ENCODE measurements at regions not wholly inside any gene's neighbourhood (a gene's known extent, or its start where the extent isn't known, plus 50 kb on each side); places are given as distances from the start of the nearest gene placed in this dataset.

- H3K9me1 ChIP-seq (replicated peaks; ENCODE audit: control insufficient read depth, extremely low read depth, insufficient read depth, low read length): no peaks in the 10 kb centered on the region
- H3K9me3 ChIP-seq (replicated peaks; ENCODE audit: control insufficient read depth, insufficient read depth, low read length): no peaks in the 10 kb centered on the region
- H3K9ac ChIP-seq (replicated peaks; ENCODE audit: extremely low read depth, insufficient read depth, low read length): peak overlapping the region; percentile 71
- ChIA-PET CTCF (interaction anchor here (1.7 to 5.0 kb wide), 7 partner anchors 9 to 119 kb away, joined by 4 to 90 read pairs (median 15); no protein-coding TSS in a partner anchor), POLR2A (interaction anchor here (0.6 to 2.3 kb wide), 4 partner anchors 8 to 257 kb away, joined by 3 to 12 read pairs (median 6); no protein-coding TSS in a partner anchor)
- H2AFZ ChIP-seq (ENCODE audit: low read depth, low read length): peak overlapping the region; percentile 7
- no peaks in the 10 kb centered on the region for H3K79me2 ChIP-seq (ENCODE audit: control insufficient read depth, insufficient read depth, low read length)
- BruUV-seq (replicated peaks): no TSS peak
- TF ChIP-seq MYC (IDR thresholded peaks at IDR 0.05; ENCODE audit: low read depth, low read length) (no peak), MAX (IDR thresholded peaks at IDR 0.05; ENCODE audit: insufficient read depth, insufficient read length) (no peak), POLR2AphosphoS5 (IDR thresholded peaks at IDR 0.05; ENCODE audit: insufficient read depth, low read depth, low read length) (no peak), FOS (IDR thresholded peaks at IDR 0.05; ENCODE audit: borderline replicate concordance, insufficient read depth, low read length) (no peak), CTCF (IDR thresholded peaks at IDR 0.05; ENCODE audit: extremely low read depth in 1 of 2, insufficient read depth in 1 of 2, low read depth in 1 of 2, low read length in 2 of 2) (no peak), JUN (IDR thresholded peaks at IDR 0.05; ENCODE audit: borderline replicate concordance, insufficient read depth, insufficient read length, low read depth) (no peak), GATA2 (IDR thresholded peaks at IDR 0.05; ENCODE audit: insufficient read depth, insufficient read length, low read depth, low read length) (no peak), EZH2 (IDR thresholded peaks at IDR 0.05; ENCODE audit: borderline replicate concordance, low read depth, low read length, severe bottlenecking) (no peak), POLR2A (IDR thresholded peaks at IDR 0.05; ENCODE audit: low read depth, low read length) (no peak)
- no peaks in the 10 kb centered on the region for H3K27me3 ChIP-seq (ENCODE audit: control insufficient read depth in 2 of 2, insufficient read depth in 2 of 2, low read length in 2 of 2)
- H3K4me1 ChIP-seq (ENCODE audit: control insufficient read depth, extremely low read depth, insufficient read depth, low read length): peaks cover 55% of the 10 kb centered on the region
- no peak for DNase-seq (ENCODE audit: low read depth, low spot score)
- no peak overlapping the region for H3K4me3 ChIP-seq (replicated peaks in 1 of 3; ENCODE audit: insufficient read depth in 1 of 3, low read depth in 1 of 3, low read length in 3 of 3)
- no peaks in the 10 kb centered on the region for H3K36me3 ChIP-seq (ENCODE audit: control insufficient read depth in 2 of 2, extremely low read depth in 1 of 2, insufficient read depth in 2 of 2, low read length in 2 of 2)
- H4K20me1 ChIP-seq (replicated peaks; ENCODE audit: control insufficient read depth, extremely low read depth, insufficient read depth, low read length): no peaks in the 10 kb centered on the region
- H3K27ac ChIP-seq (ENCODE audit: insufficient read depth, low read depth, low read length): peak overlapping the region; percentile 94
- intact Hi-C loops (cut with micrococcal nuclease) (no loop called here), dilution Hi-C loops (cut with MboI; ENCODE audit: extremely low pct_ligation_motif_present, low sequenced_read_pairs) (loop anchor here (25.0 kb wide), 1 partner anchor 422 kb away; no protein-coding TSS in a partner anchor)
- peak overlapping the region; percentile 32 for H3K4me2 ChIP-seq (ENCODE audit: insufficient read depth, low read length)
- no peak for FAIRE-seq
Measured at GRCh38 chr3:16059081-16059537, 115.4 kb upstream of the GALNT15 start.

All from endothelial cell of umbilical vein (primary cell).